DMS53 (cell line): ENCODE measurements at regions not wholly inside any gene's neighbourhood (a gene's known extent, or its start where the extent isn't known, plus 50 kb on each side); places are given as distances from the start of the nearest gene placed in this dataset.

Experiments used
- DNase-seq: peaks from one replicate; lab custom pipeline; 2025; lab: John Stamatoyannopoulos, UW

GRCh38 chr3:17982211-17982880 is 239.9 kb upstream of the TBC1D5 start:
- peak; percentile 0 for DNase-seq

GRCh38 chr3:17980863-17981262 is 238.4 kb upstream of the TBC1D5 start:
- no peak for DNase-seq

GRCh38 chr3:17979911-17980310 is 237.5 kb upstream of the TBC1D5 start:
- no peak for DNase-seq

- no peak for DNase-seq
Measured at GRCh38 chr3:17979252-17979651, 236.8 kb upstream of the TBC1D5 start.

GRCh38 chr3:17974206-17974841 is 231.9 kb upstream of the TBC1D5 start:
- DNase-seq = no peak

DNA sequence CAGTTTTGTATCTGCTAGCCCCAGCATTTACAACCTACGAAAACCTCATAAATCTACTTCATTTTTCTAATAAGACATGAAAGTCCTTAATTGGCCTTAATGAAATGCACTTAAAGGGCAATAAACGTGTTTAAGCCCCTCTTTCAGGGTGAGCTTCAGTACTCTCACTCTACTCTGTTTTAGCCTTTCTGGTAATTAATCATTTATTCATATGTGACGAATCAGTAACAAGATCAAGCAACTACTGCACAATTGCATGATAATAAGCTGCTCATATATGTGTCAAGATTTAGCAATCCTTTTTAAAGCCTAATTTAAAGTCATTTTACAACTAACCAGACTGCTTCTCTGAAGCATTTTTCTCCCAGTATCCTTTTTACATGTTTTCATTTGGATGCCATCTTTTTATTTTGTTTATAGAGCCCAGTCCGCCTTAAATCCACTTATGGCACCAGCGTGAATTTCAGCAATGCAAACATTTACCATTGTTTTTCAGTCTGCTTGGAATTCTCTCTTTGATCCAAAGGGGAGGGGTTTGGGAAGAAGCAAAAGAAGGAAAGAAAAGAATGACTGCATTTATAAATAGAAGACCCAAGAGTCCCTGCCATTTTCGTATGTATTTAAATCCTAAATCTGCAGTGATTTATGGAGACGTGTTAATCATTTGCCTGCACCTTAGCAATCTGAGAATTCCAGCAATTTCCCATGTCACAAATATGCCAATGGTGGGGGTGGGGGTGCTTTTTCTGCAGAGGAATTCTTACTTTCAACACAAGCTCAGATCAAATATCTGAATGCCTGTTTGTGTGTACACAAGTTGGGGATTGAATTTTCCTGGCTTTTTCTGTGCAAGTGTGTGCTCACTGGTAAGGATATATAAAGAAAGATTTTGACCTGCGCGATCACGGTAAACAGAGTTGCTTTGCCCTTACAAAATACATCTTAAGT is 230.8 kb upstream of the TBC1D5 start:
- DNase-seq = no peak

DNA sequence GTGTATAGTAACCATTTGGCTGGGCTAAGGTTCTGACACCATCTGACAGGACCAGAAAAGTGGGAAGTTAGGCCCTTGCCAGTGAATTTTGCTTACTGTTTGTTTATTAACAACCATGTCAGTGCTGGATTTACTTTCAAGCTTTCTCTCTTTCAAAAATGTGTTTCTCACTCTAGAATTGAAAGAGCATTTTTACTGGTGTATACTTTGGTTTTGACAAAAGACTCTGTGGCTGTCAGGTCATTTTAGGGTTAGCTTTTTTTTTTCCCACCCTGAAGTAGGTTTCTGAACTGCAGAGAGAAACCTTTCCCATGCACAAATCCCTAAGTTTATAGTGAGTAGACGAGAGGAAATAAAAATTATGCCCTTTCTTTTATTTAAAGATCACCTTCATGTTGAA is 230.0 kb upstream of the TBC1D5 start:
- no peak for DNase-seq

- no peak for DNase-seq
Measured at GRCh38 chr3:17972030-17972429, 229.6 kb upstream of the TBC1D5 start.

GRCh38 chr3:17969985-17970568 is 227.6 kb upstream of the TBC1D5 start:
- no peak for DNase-seq

GRCh38 chr3:17969244-17969643 is 226.8 kb upstream of the TBC1D5 start:
- no peak for DNase-seq

DNA sequence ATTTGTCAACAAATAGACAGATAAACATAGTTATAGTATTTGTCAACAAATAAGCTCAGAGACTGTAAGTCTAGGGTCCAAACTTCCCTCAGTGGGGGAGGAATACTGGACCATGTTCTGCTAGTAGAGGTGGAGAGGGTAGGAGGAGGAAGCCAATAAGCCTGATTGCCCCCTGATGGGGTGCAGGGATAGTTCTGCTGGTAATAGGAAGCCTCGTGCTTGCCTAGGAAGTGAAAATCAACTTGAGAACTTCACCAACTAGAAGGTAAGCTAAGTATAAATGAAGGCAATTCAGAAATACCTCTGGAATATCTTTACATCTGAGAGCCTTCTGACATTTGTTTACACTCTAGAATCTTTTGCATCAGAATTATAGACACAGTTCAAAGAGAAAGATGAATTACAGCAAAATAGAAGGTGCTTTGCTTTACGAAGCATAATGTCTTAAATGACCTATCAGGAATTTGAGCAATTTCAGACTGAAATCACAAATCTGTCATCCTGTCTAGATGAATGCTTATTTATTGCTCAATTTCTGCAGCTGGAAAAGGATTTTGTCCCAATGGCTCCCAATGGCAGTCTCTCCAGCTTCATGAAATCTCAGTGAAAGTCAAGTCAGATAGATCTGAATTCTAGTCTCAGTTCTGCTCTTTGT is 225.6 kb upstream of the TBC1D5 start:
- DNase-seq = no peak

GRCh38 chr3:17967111-17967510 is 224.7 kb upstream of the TBC1D5 start:
- DNase-seq = no peak

DNA sequence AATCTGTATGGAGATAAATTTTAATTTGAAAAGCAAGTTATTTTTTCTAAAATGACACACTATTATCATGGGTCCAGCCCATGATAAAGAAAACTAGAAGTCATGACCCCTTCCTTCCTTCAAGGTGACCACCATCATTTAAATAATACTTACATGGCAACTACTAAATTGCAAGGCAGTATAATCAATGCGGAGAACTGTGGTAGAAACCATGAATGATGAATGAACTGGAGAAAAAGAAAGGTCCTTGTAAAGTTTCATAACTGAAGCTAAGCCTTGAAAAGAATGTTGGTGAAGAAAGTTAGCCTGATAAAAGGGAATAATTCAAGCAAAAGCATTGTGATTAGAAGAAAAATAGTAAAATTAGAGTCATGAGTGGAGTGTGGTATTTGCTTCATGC is 222.9 kb upstream of the TBC1D5 start:
- no peak for DNase-seq

DNA sequence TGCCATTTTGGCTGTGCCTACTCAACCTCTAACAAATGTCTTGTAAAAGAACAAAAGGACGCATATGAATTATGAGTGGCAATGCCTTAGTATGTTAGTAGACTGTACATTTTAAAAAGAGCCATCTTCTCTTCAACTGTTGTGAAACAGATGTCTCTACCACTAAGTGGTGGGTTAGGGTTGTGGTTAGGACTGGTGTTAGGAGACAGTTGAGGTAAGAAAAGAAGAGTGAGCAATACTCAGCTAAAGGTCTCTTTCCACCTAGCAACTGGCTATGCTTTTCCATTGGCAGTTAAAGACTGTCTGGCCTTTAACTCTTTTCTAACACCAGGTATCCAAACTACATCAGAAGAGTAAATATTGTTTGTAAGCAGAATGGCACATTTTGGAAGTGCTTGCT is 221.7 kb upstream of the TBC1D5 start:
- no peak for DNase-seq

DNA sequence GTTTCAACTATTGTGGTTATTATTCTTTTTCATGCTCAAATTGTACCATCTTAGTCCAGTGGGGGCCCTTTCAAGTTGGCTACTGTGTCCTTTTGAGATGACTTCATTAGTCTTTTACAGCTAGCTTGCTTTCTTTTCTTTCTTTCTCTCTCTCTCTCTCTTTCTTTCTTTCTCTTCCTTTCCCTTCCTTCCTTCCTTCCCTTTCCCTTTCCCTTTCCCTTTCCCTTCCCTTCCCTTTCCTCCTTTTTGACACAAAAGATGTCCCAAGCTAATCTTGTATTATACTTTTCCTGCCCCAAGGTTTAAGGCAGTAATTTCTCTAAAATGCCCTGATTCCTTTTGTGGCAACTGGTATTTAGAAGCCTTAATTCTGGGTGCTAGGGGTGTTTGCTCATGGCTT is 213.0 kb upstream of the TBC1D5 start:
- no peak for DNase-seq

GRCh38 chr3:17954801-17955200 is 212.4 kb upstream of the TBC1D5 start:
- no peak for DNase-seq

DNA sequence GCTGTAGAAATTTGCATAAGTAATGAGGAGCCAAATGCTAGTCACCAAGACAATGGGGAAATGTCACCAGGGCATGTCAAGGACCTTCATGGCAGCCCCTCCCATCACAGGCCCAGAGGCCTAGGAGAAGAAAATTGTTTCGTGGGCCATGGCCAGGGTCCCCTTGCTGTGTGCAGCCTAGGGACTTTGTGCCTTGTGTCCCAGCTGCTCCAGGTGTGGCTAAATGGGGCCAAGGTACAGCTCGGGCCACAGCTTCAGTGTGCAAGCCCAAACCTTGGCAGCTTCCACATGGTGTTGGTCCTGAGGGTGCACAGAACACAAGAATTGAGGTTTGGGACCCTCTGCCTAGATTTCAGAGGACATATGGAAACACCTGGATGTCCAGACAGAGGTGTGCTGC is 208.8 kb upstream of the TBC1D5 start:
- DNase-seq = no peak

GRCh38 chr3:17949101-17949500 is 206.7 kb upstream of the TBC1D5 start:
- DNase-seq = no peak

DNA sequence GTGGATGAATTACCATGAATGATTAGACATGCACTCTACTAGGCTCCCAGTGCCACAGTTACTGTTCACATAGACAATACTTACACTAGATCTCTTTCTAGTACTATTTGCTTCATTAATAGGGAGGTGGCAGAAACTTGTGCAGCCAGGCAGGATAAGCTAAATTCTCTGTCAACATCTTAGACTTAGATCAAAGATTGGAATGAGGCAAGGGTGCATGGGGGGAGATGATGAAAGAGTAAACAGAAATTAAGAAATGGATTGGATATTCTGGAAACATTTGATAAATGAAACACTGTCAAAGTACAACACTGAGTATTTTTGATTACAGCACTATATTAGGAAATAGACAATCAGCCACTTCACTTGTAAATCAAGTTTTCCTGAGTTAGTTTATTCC is 205.4 kb upstream of the TBC1D5 start:
- DNase-seq = no peak

DNA sequence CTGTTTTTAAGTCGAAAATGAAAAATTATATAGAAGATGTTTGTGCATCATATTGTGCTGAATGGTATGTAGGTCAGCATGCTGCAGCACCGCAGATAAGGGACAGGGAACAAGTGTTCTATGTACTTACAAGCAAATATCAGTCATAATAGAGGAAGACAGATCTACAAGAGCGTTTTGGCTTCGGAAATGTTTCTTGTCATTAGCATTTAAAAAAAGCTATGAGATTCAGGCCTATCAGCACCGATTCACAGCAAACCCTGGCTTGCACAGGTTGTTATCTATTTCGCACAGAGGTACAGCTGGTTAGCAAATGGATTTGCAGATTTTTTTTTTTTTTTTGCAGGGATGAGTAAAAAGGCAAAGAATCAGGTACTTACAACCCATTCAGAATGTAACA is 204.2 kb upstream of the TBC1D5 start:
- no peak for DNase-seq

GRCh38 chr3:17945799-17946399 is 203.5 kb upstream of the TBC1D5 start:
- no peak for DNase-seq
